Stimulated activated CD4-positive, alpha-beta T cell treated with anti-CD3 and anti-CD28 coated beads, Interleukin-2, amount 100 ng/mL, for 48 hours (primary cell): ENCODE measurements at regions not wholly inside any gene's neighbourhood (a gene's known extent, or its start where the extent isn't known, plus 50 kb on each side); places are given as distances from the start of the nearest gene placed in this dataset.

Experiments used
- DNase-seq, 2 donors: peaks; one replicate each; pipeline ENCODE4 v3.0.0-alpha.2; 2020

DNA sequence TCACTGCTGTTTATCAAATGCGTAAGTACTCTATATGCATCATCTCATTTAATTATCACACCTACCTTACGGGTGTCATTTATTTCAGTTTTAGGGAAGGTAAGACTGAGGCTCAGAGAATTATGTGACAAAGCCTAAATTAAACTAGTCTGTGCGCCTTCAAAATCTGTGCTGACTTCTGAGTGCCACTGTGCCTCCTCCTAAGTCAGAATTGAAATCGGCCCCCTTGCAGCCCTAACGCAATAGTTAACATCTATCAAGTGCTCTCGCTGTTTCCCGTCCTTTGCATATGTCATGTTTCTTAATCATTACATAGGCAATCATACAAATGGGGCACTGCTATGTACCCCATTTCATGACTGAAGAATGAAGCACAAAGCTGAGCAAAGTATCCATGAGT is 79.0 kb upstream of the PDE10A start:
- no peak for DNase-seq

DNA sequence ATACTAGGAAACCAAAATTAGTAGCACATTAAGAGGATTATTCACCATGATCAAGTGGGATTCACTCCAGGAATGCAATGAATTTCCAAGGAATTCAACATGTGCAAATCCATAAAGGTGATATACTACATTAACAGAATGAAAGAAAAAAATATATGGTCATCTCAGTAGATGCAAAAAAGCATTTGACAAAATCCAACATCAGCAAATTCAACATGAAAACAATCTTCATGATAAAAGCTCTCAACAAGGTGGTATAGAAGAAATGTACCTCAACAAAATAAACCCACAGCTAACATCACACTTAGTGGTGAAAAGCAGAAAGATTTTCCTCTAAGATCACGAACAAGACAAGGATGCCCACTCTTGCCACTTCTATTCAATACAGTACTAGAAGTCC is 74.4 kb upstream of the PDE10A start:
- DNase-seq, result no peak

DNA sequence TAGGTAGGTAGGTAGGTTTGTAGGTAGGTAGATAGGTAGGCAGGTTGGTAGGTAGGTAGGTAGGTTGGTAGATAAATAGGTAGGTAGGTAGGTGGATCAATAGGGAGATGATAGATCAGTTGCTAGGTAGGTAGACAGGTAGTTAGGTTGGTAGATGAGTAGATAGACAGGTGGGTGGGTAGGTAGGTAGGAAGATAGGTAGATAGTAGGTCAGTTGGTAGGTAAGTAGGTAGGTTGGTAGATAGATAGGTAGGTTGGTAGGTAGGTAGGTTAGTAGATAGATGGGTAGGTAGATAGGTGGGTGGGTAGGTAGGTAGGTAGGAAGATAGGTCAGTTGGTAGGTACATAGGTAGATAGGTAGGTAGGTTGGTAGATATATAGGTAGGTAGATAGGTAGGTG is 72.0 kb upstream of the PDE10A start:
- DNase-seq, result no peak

DNA sequence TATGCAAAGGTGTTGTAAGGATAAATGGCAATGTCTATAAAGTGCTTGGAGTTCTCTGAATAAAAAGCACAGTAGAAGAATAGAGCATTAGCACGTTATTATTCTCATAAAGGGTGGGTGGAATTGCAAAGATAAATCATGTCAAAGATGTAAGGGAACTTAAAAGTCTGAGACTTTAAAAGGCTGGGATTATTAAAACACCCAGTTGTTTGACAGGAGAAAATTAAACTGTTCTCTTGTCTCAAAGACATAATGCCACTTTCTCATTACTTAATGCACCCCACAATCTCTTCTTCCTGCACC is 70.4 kb upstream of the PDE10A start:
- no peak for DNase-seq

DNA sequence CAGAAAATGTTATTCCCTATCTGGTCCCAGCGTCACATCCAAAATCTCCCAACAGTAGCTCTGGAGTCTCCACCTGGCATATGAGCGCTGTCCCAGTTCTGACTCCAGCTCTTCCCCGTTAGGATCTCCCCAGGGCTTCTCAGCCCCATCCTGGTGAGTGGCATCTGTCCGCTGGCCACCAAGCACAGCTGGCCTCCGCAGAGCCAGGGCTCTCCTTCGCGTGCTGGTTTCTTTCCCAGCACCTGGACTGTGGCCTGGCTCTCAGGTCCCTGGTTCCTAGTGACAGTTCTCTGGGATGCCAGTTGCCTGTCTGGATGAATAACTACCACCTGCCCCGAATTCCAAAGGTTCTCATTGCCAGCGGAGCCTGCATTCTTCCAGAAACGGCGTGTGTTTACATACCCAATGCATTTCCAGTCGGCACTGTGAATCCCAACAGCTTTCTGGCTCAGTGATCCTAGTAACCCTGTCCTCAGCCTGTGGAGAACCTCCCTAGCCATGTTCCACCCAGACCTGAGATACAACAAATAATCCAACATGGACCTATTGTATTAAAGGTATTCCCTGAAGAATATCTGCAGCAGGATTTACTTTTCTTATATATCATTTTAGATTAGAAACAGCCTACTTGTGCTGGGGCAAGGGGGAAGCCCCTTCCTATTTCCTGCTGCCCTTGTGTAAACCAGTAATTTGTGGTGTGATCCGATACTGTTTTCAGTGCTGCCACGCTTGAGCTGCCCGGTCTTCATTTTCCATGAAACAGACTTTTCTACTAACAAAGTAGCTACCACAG is 69.9 kb upstream of the PDE10A start:
- DNase-seq, result no peak

DNA sequence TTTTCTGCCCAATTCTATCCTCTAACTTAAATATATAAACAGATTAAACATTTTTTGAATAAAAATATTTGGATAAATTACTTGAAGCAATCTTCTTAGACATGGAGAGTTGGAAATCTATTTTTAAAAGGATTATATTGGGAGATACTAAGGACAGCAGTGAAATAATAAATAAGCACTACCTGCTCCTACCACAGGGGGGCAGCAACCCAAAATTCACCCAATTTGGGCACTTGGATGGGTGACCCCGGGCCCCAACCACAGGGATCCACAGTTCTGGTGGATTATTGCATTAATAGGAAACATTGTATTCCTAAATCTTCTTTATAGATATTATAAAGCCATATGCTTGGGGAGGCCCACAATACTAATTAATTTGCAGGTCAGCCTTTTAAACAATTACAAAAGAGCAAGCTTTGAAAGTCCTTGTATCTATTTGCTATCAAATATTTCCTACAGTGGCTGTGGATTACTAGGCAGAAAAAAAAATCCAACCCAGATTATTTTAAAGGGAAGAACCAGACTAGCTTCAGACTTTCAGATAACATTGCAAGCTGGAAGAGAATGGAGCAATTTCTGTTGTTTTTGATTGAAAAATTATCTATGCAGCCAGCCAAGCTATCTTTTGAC is 66.4 kb upstream of the PDE10A start:
- peak; percentile 32 to 38 for DNase-seq

DNA sequence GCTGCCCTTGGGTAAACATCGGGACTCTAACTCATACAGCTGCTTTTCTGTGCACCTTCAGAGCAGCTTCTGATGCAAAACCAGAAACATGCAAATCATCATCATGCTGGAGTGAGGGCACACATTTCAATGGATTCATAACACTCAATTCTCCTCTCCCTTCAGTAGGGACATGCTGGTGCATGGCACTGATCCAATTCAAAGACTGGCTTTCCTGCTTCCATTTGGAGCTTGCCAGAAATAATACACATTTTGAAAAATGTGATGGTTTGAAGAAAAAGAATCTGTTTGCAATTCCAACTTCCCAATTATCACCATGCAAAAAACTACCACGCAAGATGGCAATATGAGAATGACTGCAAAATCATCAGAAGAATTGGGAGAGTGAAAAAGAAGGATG is 65.2 kb upstream of the PDE10A start:
- no peak for DNase-seq

DNA sequence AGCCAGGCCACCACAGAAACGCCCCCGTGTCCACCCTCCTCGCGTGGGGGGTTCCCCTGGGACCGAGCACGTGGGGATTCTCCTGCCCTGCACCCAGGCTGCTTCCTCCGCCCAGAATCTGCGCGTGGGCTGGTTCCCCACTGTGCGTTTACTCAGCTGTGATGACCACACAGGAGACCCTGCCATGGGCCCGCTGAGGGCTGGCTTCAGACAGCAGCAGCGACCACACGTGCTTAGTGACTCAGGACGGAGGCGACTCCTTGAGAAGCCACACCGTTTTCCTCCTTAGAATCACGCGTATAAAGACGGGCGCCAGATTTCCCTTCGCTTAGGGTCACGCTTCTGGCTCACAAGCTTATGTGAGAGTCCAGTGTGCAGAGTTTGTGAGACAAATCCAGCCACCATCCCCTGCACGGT is 63.9 kb upstream of the PDE10A start:
- DNase-seq, result no peak

DNA sequence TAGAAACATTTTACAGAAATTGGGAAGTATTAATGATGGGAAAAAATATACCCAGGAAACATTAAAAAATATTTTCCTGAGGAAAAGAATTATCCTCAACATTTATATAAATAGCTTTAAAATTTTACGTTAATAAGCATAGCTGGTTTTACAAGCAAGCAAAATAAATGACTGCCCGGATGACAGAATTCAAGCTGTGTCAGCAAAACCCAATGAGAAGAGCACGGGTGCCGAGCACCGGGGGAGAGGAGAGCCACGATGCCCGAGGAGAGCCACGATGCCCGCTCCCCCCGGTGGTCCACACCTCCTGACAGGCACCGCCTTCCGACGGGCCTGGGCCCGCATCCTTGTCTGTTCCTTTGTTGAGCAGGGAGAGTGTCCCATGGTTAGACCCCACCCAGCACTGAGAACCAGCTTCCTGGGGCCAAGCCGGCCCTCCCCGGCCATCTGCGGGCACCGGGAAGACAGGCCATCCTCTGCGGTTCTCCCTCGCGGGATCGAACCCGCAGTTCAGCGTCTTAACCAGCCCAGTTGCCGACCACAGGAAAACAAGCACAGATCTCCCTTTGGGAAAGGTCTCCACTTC is 63.3 kb upstream of the PDE10A start:
- no peak for DNase-seq

DNA sequence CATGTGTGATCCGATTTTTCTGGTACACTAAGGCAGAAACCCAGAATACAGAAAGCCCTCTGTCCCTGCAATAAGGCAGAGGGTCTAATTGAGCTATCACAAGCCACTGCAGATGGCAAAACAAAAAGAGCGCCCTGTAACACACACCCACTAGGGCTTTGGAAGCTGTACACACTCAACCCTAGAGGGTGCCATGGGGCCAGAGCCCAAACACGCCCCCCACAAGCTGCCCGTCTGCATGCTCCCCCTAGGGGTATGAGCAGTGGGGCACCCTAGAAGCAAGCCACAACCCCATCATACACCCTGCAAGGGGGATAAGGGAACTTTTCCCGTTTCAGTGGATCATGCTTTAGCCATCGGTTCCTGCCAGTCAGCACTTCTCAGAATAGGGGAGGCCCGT is 62.2 kb upstream of the PDE10A start:
- no peak for DNase-seq

DNA sequence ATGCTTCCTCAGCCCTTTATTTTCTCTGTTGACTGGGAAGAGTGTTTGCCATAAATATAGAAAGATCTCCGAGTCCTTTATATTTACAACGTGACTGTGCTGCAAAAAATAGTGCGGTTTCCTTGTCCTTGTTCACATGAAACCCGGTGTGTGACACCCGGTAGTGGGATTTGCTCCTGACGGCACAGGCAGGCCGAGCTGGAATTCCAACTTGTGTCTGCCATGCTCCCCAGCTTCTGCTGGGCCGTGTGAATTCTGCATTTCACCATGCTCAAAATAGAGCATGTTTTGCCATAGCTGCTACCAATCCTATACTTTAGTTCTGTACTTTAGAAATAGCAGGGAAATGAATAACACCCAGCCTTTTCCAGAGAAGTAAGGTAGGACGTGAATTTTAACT is 60.3 kb upstream of the PDE10A start:
- no peak for DNase-seq

DNA sequence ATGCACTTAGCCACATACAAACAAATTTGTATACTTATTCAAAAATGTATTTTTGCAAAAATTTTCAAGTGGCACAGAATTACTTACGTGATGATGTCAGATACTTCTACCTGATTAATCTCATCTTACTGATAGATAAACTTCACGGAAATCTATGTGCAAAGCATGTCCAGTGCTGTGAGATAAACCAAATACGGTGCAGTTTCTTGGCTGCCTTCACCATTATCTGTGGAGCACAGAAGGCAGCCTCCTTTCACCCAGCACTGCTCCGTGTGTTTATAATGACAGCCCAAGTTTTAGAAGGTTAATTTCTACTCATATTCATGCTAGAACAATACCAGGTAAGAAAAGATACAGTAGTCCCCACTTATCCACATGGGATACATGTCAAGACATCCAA is 59.0 kb upstream of the PDE10A start:
- no peak for DNase-seq

DNA sequence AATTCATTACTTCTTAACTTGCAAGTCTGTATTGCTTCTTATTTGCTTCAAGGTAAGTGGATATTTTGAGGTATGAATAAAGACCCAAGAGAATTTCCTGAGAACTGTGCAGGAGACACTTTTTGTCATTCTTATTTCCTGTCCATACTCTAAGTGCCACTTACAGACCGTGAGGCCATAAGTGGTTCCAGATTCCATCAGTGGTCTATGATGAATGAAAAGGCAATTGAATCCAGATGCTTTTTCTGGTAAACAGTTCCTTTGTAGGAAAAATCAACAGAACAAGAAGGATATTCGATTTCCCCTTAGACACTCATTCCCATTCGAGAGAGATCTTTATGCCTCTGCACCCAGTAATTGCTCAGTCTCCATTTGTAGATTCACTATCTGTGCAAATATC is 58.3 kb upstream of the PDE10A start:
- no peak for DNase-seq

DNA sequence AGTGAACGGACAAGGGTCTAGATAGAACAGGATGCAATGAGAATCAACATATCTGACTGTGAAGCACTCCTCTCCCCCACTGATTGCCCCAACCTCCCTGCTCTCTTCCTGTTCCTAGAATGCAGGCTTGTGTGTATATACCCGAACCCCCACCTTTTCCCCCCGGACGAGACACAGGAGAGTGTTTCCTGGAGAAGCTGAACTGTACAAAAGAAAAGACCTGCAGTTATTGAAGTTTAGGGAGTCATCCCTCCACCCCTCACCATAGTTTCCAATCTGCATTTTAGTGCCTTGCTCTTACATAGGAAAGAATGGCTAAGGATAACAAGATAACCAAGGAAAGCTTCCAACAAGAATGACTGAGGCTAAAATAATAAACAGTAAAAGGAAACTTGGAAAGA is 55.5 kb upstream of the PDE10A start:
- no peak for DNase-seq

DNA sequence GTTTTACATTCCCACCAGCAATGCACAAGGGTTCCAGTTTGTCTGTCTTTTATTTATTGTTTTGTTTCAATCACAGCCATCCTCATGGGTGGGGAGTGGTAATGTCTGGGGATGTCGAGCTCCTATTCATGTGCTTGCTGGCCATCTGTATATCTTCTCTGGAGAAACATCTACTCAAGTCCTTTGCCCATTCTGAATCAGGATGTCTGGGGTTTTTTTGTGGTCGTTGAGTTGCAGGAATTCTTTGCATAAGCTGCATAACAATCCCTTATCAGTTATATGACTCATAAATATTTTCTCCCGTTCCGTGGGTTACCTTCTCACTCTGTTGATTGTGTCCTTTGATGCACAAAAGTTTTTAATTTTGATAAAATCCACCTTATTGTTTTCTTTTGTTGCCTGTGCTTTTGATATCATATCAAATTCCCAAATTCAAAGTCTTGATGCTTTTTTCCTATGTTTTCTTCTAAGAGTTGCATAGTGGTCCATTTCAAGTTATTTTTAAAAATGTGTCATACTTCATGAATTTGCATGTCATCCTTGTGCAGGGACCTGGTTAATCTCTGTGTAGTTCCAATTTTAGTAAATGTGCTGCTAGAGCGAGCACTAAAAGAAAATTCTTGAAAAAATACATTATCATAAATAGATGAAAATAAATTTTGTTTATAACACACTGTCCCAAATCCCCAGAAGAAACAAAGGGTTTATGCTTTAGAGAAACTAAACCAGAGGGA is 54.9 kb upstream of the PDE10A start:
- DNase-seq, result no peak

DNA sequence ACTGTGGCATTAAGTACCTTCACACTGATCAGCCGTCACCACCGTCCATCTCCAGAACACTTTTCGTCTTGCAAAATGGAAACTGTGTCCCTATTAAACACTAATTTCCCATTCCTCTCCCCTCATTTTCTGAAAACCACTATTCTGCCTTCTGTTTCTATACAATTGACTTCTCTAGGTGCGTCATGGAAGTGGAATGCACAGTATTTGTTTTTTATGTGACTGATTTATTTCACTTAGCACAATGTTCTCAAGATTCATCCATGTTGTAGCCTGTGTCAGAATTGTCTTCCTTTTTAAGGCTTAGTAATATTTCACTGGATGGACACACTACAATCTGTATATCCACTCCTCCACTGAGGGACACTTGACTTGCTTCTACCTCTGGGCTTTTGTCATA is 53.8 kb upstream of the PDE10A start:
- no peak for DNase-seq

DNA sequence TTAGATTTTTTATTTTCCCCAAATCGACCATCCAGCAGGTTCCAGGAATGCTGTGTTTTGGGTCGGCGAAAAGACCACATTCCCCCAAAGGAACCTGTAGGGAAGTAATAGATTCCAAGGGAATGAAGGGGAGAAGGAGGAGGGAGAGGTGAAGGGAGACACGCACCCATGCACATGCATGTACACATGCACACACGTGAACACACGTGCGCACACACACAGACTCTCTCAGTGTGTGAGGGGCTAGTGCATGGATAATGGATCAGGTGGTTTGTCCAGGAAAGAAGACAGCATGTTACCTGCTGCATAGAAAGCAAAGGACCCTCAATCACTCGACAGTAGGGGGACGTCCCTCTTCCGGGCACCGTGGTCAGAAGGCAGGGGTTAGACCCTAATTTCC is 52.4 kb upstream of the PDE10A start:
- DNase-seq, result no peak

DNA sequence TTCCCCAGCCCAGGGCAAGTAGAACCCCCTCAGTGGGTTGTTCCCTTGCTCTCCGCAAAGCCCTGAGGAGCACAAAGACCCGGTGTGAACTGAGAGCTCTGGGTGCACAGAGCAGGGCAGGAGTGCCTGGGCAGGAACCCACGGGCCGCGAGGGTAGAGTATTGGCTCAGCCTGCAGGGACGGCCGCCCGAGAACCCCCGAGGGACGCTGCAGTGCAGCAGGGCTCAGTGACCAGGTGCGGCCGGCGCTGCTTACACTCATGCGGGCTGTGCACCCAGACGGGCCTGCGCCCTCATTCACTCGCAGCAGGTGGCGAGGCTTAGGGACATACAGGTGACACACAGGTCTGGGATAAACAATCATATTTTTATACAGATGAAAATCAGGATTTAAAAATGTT is 51.9 kb upstream of the PDE10A start:
- no peak for DNase-seq

DNA sequence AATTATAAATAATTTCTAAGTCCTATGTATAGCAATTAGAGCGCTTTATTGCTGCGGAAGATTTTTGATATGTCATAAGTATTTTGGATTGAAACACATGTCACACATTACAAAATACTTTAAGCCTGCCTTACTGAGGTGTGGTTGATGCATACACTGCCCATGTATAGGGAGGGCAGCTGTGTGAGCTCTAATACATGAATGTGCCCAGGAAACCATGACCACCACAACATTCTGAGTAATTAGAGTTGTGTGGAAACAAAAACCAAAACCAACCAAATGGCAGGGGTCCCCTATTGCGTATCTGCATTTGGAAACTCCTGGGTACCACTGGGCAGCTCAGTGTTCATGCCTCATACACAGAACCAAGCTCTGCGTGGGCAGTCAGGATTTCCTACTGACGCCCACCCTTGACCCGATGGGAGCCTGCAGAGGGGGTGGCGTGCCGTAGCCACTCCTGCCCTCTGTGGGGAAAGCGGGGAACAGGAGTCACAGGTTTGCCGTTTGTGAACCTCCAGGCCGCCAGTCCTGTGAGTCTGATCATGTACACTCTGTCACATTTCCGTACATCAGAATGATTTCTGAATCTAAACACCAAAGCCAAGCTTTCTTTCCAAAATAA is 50.9 kb upstream of the PDE10A start:
- no peak for DNase-seq
